Neural crest cell (in vitro differentiated cells): ENCODE measurements at regions not wholly inside any gene's neighbourhood (a gene's known extent, or its start where the extent isn't known, plus 50 kb on each side); places are given as distances from the start of the nearest gene placed in this dataset.
A peak's percentile ranks its signal among the peaks of the same experiment; 100 is the strongest.
"Not testable (repeated sequence)": the region's sequence is repeated elsewhere in the genome, so short reads cannot be mapped to it uniquely, and the experiment has no call there.

Experiments
- DNase-seq: peaks from one replicate; pipeline ENCODE4 v3.0.0; 2021; ENCODE audit warnings: low read depth, mixed read lengths, low spot score
- H3K27ac Mint-ChIP-seq: one replicate; pipeline ENCODE4 v1.8.0; 2021; ENCODE audit warnings: mild to moderate bottlenecking, mixed read lengths; ENCODE audit not compliant: unreplicated experiment
- H3K27me3 Mint-ChIP-seq: 2 replicates; pipeline ENCODE4 v1.8.0; 2021; ENCODE audit warnings: low read depth, mild to moderate bottlenecking, mixed read lengths
- H3K36me3 Mint-ChIP-seq: 2 replicates; pipeline ENCODE4 v1.8.0; 2021; ENCODE audit warnings: low read depth, mild to moderate bottlenecking, mixed read lengths
- H3K4me1 Mint-ChIP-seq: 2 replicates; pipeline ENCODE4 v1.8.0; 2021; ENCODE audit warnings: mixed read lengths
- H3K4me3 Mint-ChIP-seq: one replicate; pipeline ENCODE4 v1.8.0; 2021; ENCODE audit warnings: mild to moderate bottlenecking, mixed read lengths
- H3K9me3 Mint-ChIP-seq: 2 replicates; pipeline ENCODE4 v1.8.0; 2021; ENCODE audit warnings: mixed read lengths
- CTCF ChIP-seq: fragments of 200-600 bp; sonication (generic); conservative IDR thresholded peaks from 2 replicates; pipeline ENCODE4 v1.5.0; 2021; ENCODE audit warnings: antibody characterized with exemption, mild to moderate bottlenecking

GRCh38 chr9:64813072-64813471, 471.9 kb downstream of the FOXD4L5 start:
- DNase-seq, H3K4me3 Mint-ChIP-seq, H3K9me3 Mint-ChIP-seq, H3K27ac Mint-ChIP-seq, H3K27me3 Mint-ChIP-seq, H3K36me3 Mint-ChIP-seq, H3K4me1 Mint-ChIP-seq: not testable (repeated sequence)

- H3K9me3 Mint-ChIP-seq, H3K36me3 Mint-ChIP-seq, H3K27ac Mint-ChIP-seq, H3K4me1 Mint-ChIP-seq, DNase-seq, H3K4me3 Mint-ChIP-seq: not testable (repeated sequence)
- H3K27me3 Mint-ChIP-seq: peaks cover 14% of the 10 kb centered on the region
These were observed 506.3 kb downstream of the FOXD4L5 start for GRCh38 chr9:64778667-64779066.

- H3K36me3 Mint-ChIP-seq, H3K9me3 Mint-ChIP-seq, H3K27ac Mint-ChIP-seq, H3K4me1 Mint-ChIP-seq, H3K4me3 Mint-ChIP-seq, DNase-seq: not testable (repeated sequence)
- H3K27me3 Mint-ChIP-seq: peaks cover 21% of the 10 kb centered on the region
These were observed 508.7 kb downstream of the FOXD4L5 start for GRCh38 chr9:64776269-64776668.

GRCh38 chr9:64774813-64775793, 509.9 kb downstream of the FOXD4L5 start:
- H3K4me3 Mint-ChIP-seq: peak overlapping the region; percentile 83
- H3K36me3 Mint-ChIP-seq, H3K27ac Mint-ChIP-seq, H3K4me1 Mint-ChIP-seq, H3K9me3 Mint-ChIP-seq: not testable (repeated sequence)
- peak; percentile 7 for DNase-seq
- peaks cover 23% of the 10 kb centered on the region for H3K27me3 Mint-ChIP-seq

GRCh38 chr9:64774004-64774812, 510.8 kb downstream of the FOXD4L5 start:
- H3K27ac Mint-ChIP-seq, H3K4me1 Mint-ChIP-seq, H3K9me3 Mint-ChIP-seq, H3K36me3 Mint-ChIP-seq, DNase-seq: not testable (repeated sequence)
- H3K4me3 Mint-ChIP-seq: peak overlapping the region; percentile 59
- peaks cover 27% of the 10 kb centered on the region for H3K27me3 Mint-ChIP-seq

GRCh38 chr9:64773491-64773931, 511.5 kb downstream of the FOXD4L5 start:
- Mint-ChIP-seq H3K27ac (no peak overlapping the region), H3K27me3 (peaks cover 24% of the 10 kb centered on the region), H3K9me3 (peaks cover under 1% of the 10 kb centered on the region), H3K4me3 (no peak overlapping the region), H3K36me3 (peaks cover under 1% of the 10 kb centered on the region), H3K4me1 (peaks cover 5% of the 10 kb centered on the region)
- TF ChIP-seq CTCF: no peak
- no peak for DNase-seq

GRCh38 chr9:64772751-64773331, 512.2 kb downstream of the FOXD4L5 start:
- peaks cover 23% of the 10 kb centered on the region for H3K27me3 Mint-ChIP-seq
- H3K36me3 Mint-ChIP-seq, H3K9me3 Mint-ChIP-seq, H3K4me3 Mint-ChIP-seq, DNase-seq, H3K27ac Mint-ChIP-seq, H3K4me1 Mint-ChIP-seq: not testable (repeated sequence)

- peak; percentile 31 for DNase-seq
- peak; percentile 61 for TF ChIP-seq CTCF
- H3K4me1 Mint-ChIP-seq, H3K27ac Mint-ChIP-seq, H3K36me3 Mint-ChIP-seq, H3K9me3 Mint-ChIP-seq: not testable (repeated sequence)
- H3K4me3 Mint-ChIP-seq: peak overlapping the region; percentile 59
- peaks cover 22% of the 10 kb centered on the region for H3K27me3 Mint-ChIP-seq
These were observed 512.8 kb downstream of the FOXD4L5 start for GRCh38 chr9:64772123-64772736.
